HG02798 (cell line): ENCODE measurements at regions not wholly inside any gene's neighbourhood (a gene's known extent, or its start where the extent isn't known, plus 50 kb on each side); places are given as distances from the start of the nearest gene placed in this dataset.

ENCODE experiments used
- ATAC-seq: cut with Tn5 transposase; IDR thresholded peaks from one replicate; pipeline ENCODE4 v1.9.1; 2021; ENCODE audit warnings: mild to moderate bottlenecking; ENCODE audit not compliant: unreplicated experiment, poor library complexity

DNA sequence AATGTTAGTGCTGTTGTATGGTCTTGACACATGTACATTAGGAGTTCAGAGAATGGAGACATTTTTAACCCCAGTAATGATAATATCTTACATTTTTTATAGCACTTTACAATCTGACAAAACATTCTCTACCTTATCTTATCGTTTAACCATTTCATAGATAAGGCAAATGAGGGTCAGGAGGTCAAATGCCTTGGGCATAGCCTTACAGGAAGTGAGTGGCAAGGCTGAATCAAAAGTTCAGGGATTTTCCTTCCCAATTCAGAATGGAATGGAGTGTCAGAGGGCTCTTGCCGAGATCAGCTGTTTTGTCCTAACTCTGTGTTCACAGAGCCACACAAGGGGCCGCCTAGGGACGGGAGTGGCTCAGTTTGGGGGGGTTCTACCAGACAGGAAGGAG is 57.6 kb upstream of the AK4 start:
- ATAC-seq = no peak

DNA sequence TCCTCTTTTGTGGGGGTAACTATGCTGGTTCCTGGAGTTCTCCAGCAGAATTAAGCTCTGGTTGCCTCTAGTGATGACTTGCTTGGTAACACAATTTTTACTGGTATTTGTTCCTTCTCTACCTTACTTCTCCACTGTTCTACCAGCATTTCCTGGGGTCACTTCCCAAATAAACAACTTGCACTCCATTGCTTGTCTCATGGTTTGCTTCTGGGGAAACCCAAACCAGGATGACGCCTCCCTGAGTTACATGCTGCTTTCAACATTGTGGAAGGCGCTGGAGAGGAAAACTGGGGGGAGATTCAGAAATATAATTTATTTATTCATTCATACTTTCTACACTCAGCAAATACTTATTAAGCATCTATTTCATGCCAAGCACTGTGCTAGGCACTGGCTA is 55.3 kb upstream of the AK4 start:
- no peak for ATAC-seq

- no peak for ATAC-seq
Observed at GRCh38 chr1:65097076-65097475, 50.9 kb upstream of the AK4 start.
